Peyer's patch (tissue), 4 donors: ENCODE measurements at regions not wholly inside any gene's neighbourhood (a gene's known extent, or its start where the extent isn't known, plus 50 kb on each side); places are given as distances from the start of the nearest gene placed in this dataset.

Experiments
- DNase-seq, 3 donors: peaks; one replicate each; pipeline ENCODE4 v3.0.0-alpha.2; 2017 to 2019
- H3K27ac ChIP-seq, 4 donors: fragments of 200-600 bp; sonication (generic); one replicate each; pipeline ENCODE4 v1.5.1; 2016 to 2019
- H3K27me3 ChIP-seq, 2 donors: fragments of 200-600 bp; sonication (generic); one replicate each; pipeline ENCODE4 v1.5.1; 2019
- H3K36me3 ChIP-seq, 3 donors: fragments of 200-600 bp; sonication (generic); one replicate each; pipeline ENCODE4 v1.5.1; 2016 to 2019
- H3K4me1 ChIP-seq, 4 donors: fragments of 200-600 bp; sonication (generic); one replicate each; pipeline ENCODE4 v1.5.1; 2016 to 2019
- H3K4me3 ChIP-seq, 4 donors: fragments of 200-600 bp; sonication (generic); 1 replicate in 3 of 4; 2 replicates in 1 of 4; pipeline ENCODE4 v1.5.1; 2016 to 2019; ENCODE audit warnings: mild to moderate bottlenecking in 1 of 4
- H3K9me3 ChIP-seq, 4 donors: fragments of 200-600 bp; sonication (generic); one replicate each; pipeline ENCODE4 v1.5.1; 2016 to 2019; ENCODE audit warnings: mild to moderate bottlenecking in 1 of 4
- CTCF ChIP-seq, 6 experiments: fragments of 450-650 bp in 4 of 6; fragments of 200-600 bp in 2 of 6; sonication (generic) in 1 of 6; IDR thresholded peaks; one replicate each; pipeline ENCODE4 v1.5.1; 2017 to 2019; ENCODE audit warnings: antibody characterized with exemption in 6 of 6, mild to moderate bottlenecking in 3 of 6, moderate library complexity in 1 of 6
- POLR2A ChIP-seq, 2 donors: fragments of 450-650 bp; IDR thresholded peaks; one replicate each; pipeline ENCODE4 v1.5.1; 2017; ENCODE audit warnings: antibody characterized with exemption in 2 of 2, mild to moderate bottlenecking in 2 of 2, moderate library complexity in 2 of 2

GRCh38 chr11:19372381-19372780 is 131.6 kb upstream of the E2F8 start:
- Histone ChIP-seq H3K36me3 (no peaks in the 10 kb centered on the region), H3K4me1 (no peaks in the 10 kb centered on the region), H3K27ac (no peak overlapping the region), H3K4me3 (no peak overlapping the region), H3K27me3 (no peaks in the 10 kb centered on the region), H3K9me3 (no peaks in the 10 kb centered on the region)
- DNase-seq, result no peak
- TF ChIP-seq POLR2A (IDR thresholded peaks at IDR 0.05) (no peak), CTCF (IDR thresholded peaks at IDR 0.05) (no peak)

- DNase-seq, result peak in 1 of 3 donors; percentile 62
- Histone ChIP-seq H3K36me3 (no peaks in the 10 kb centered on the region), H3K9me3 (no peaks in the 10 kb centered on the region), H3K4me3 (no peak overlapping the region), H3K4me1 (no peaks in the 10 kb centered on the region), H3K27ac (peak overlapping the region in 1 of 4 donors; percentile 30), H3K27me3 (no peaks in the 10 kb centered on the region)
- TF ChIP-seq POLR2A (IDR thresholded peaks at IDR 0.05) (no peak), CTCF (IDR thresholded peaks at IDR 0.05) (no peak)
Measured at GRCh38 chr11:19370100-19370861, 129.5 kb upstream of the E2F8 start.

- Histone ChIP-seq H3K36me3 (no peaks in the 10 kb centered on the region), H3K27ac (no peak overlapping the region), H3K27me3 (no peaks in the 10 kb centered on the region), H3K4me1 (no peaks in the 10 kb centered on the region), H3K4me3 (no peak overlapping the region), H3K9me3 (no peaks in the 10 kb centered on the region)
- TF ChIP-seq CTCF (IDR thresholded peaks at IDR 0.05), result no peak
- no peak for TF ChIP-seq POLR2A (IDR thresholded peaks at IDR 0.05)
- DNase-seq, result no peak
Measured at GRCh38 chr11:19368726-19369375, 128.1 kb upstream of the E2F8 start.

- TF ChIP-seq CTCF (IDR thresholded peaks at IDR 0.05) (no peak), POLR2A (IDR thresholded peaks at IDR 0.05) (no peak)
- Histone ChIP-seq H3K27me3 (no peaks in the 10 kb centered on the region), H3K36me3 (no peaks in the 10 kb centered on the region), H3K27ac (peak overlapping the region in 2 of 4 donors; percentile 46 to 57), H3K9me3 (no peaks in the 10 kb centered on the region), H3K4me3 (no peak overlapping the region), H3K4me1 (no peaks in the 10 kb centered on the region)
- no peak for DNase-seq
Measured at GRCh38 chr11:19366992-19367709, 126.4 kb upstream of the E2F8 start.

GRCh38 chr11:19365743-19366410 is 125.1 kb upstream of the E2F8 start:
- no peaks in the 10 kb centered on the region for H3K36me3 ChIP-seq
- TF ChIP-seq CTCF (IDR thresholded peaks at IDR 0.05) (no peak), POLR2A (IDR thresholded peaks at IDR 0.05) (no peak)
- H3K4me1 ChIP-seq, result no peaks in the 10 kb centered on the region
- no peak for DNase-seq
- peak overlapping the region in 2 of 4 donors; percentile 25 to 47 for H3K27ac ChIP-seq
- no peak overlapping the region for H3K4me3 ChIP-seq
- no peaks in the 10 kb centered on the region for H3K9me3 ChIP-seq
- no peaks in the 10 kb centered on the region for H3K27me3 ChIP-seq
